Endothelial cell of umbilical vein (primary cell): ENCODE measurements at regions not wholly inside any gene's neighbourhood (a gene's known extent, or its start where the extent isn't known, plus 50 kb on each side); places are given as distances from the start of the nearest gene placed in this dataset.

Source experiments
- CTCF ChIP-seq, 2 donors: IDR thresholded peaks; 1 replicate in 1 of 2; 2 replicates in 1 of 2; pipeline ENCODE4 v1.5.1; 2011; ENCODE audit warnings: low read length in 2 of 2, mild to moderate bottlenecking in 2 of 2, moderate library complexity in 2 of 2, control low read depth in 1 of 2, inconsistent platforms in 1 of 2, low read depth in 1 of 2; ENCODE audit not compliant: insufficient read depth in 1 of 2; ENCODE audit errors: extremely low read depth in 1 of 2
- EZH2 ChIP-seq: IDR thresholded peaks from 2 replicates; pipeline ENCODE4 v1.6.1; 2012; ENCODE audit warnings: borderline replicate concordance, low read depth, mild to moderate bottlenecking, moderate library complexity, low read length, inconsistent platforms; ENCODE audit not compliant: severe bottlenecking
- MYC ChIP-seq: IDR thresholded peaks from one replicate; pipeline ENCODE4 v1.6.1; 2011; ENCODE audit warnings: mild to moderate bottlenecking, low read depth, low read length
- POLR2A ChIP-seq: IDR thresholded peaks from 2 replicates; pipeline ENCODE4 v1.6.1; 2012; ENCODE audit warnings: low read depth, mild to moderate bottlenecking, control low read depth, low read length

GRCh38 chr20:6232436-6232835 lies 109.6 kb upstream of the FERMT1 start:
- TF ChIP-seq POLR2A (no peak), CTCF (IDR thresholded peaks at IDR 0.05; ENCODE audit: extremely low read depth in 1 of 2, insufficient read depth in 1 of 2, low read depth in 1 of 2, low read length in 2 of 2) (no peak), EZH2 (no peak), MYC (no peak)
